ENCODE measurements at regions not wholly inside any gene's neighbourhood (a gene's known extent, or its start where the extent isn't known, plus 50 kb on each side); places are given as distances from the start of the nearest gene placed in this dataset.

DNA sequence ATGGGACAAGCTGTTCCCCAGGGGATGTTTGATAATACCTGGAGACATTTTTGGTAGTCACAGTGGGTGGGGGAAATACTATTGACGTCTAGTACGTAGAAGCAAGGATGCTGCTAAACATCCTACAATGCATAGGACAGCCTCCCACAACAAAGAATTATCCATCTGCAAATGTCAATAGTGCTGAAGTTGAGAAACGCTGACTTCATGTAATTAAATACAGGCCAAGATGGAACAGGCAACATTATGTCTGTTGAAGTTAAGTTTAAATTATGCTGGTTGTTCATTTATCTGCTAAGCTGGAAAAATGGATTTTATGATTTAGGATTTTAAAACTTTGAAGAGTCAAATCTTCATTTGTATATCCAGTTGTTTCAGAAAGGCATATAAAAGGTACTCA is 341.2 kb upstream of the DYNLRB2 start:
- TF ChIP-seq, protein P1, sequence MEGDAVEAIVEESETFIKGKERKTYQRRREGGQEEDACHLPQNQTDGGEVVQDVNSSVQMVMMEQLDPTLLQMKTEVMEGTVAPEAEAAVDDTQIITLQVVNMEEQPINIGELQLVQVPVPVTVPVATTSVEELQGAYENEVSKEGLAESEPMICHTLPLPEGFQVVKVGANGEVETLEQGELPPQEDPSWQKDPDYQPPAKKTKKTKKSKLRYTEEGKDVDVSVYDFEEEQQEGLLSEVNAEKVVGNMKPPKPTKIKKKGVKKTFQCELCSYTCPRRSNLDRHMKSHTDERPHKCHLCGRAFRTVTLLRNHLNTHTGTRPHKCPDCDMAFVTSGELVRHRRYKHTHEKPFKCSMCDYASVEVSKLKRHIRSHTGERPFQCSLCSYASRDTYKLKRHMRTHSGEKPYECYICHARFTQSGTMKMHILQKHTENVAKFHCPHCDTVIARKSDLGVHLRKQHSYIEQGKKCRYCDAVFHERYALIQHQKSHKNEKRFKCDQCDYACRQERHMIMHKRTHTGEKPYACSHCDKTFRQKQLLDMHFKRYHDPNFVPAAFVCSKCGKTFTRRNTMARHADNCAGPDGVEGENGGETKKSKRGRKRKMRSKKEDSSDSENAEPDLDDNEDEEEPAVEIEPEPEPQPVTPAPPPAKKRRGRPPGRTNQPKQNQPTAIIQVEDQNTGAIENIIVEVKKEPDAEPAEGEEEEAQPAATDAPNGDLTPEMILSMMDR (IDR thresholded peaks at IDR 0.05; ENCODE audit: insufficient read depth, low read length, poor library complexity, severe bottlenecking), result no peak
- no peak for TF ChIP-seq EZH2phosphoT487 (conservative IDR thresholded peaks at IDR 0.05; ENCODE audit: low read length)

Measured in SU-DHL-6 (cell line).